ENCODE measurements at regions not wholly inside any gene's neighbourhood (a gene's known extent, or its start where the extent isn't known, plus 50 kb on each side); places are given as distances from the start of the nearest gene placed in this dataset.
"Not testable (repeated sequence)": the region's sequence is repeated elsewhere in the genome, so short reads cannot be mapped to it uniquely, and the experiment has no call there.

DNA sequence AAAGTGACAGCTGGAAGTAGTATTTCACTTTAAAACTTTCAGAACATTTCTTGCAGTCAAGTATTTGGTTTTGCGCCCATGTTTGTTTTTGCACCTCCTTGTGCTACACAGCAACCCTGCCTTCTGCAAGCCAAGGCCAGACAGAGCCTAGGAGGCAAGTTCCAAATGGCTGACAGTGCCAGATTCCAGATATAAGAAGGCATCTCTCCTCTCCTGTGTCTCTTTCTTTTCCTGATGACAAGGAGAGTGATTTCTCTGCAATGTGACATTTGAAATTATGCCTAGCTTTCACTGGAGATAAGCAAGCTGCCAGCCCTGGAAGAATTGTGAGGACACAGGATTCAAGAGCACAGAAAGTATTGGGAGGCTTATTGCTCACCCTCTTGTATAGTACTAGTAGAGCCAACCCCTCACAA is 149.1 kb upstream of the TENT5A start:
- no peak for FAIRE-seq

DNA sequence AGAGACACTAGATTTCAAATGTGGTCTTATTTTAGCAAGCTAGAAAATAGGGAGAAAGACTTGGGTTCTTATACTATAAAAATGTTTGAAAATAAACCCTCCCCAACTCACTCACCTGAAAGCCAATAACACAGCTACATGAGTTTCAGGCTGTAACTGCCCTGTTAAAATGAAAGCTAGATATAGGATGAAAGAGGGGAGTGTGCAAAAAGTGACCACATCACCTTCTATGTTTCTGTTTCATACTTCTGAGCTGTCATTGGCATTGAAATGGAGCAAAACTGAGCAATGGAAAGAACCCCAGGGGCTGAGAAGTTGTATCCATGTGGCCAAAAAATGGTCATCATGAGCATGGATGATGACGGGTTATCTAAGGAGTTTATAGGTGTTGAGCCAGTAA is 148.1 kb upstream of the TENT5A start:
- no peak for FAIRE-seq

DNA sequence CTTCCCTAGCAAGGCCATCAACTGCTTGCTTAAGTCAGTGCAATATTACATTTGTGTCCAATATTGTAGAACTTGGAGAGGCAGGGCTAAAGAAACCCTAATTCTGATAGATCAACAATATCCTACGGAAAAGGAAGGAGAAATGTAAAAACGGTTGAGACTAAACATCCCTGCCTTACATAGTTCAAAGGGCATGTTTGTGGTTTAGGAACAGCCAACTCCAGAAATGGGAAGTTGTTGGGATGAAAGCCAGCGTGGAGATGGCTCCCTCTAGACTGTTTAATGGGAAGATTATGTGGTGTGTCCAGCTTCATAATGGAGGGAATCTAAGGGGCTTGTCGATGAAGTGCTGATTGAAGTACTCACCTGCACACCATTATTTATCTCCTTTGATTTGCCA is 145.3 kb upstream of the TENT5A start:
- FAIRE-seq: no peak

DNA sequence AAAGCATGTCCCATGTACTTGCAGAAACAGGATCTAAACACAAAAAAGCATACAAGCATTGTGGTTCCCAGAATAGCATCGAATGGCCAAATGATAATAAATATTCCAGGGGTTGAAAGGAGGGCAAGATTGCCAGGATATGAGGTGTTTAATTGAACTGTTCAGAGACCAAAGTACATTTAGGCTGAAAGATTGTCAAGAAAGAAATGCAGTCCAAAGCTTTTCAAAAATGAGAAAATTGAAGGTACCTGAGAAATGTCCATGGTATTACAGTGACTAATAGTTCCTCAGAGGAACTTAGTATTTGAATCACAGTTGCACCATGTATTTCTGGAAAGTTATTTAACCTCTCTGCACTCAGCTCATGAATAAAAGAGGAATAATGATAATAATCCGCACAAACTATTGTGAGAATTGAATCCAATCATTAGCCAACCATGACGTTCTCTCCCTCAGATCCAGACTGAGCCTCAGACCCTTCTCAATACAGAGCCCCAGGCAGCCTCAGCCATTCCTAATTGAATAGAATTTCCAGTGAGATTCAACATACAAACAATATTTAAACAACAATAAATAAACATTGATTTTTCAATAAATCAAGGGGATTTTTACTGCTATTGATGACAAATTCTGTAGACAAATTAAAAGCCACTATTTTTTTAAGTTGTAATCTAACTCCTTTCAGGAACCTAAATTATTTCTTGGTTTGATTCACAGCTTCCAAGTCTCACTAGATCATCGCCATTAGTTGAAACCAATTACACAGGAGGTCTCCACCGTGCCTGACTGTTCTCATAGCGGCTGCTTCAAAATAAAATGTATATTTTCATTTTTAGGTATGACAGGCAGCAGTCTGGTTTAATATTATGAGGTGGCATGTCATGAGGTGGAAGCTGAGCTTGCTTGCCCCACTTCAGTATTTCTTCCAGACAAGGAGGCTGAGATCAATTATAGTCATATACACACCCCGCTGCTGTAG is 144.3 kb upstream of the TENT5A start:
- FAIRE-seq: peak; percentile 98

DNA sequence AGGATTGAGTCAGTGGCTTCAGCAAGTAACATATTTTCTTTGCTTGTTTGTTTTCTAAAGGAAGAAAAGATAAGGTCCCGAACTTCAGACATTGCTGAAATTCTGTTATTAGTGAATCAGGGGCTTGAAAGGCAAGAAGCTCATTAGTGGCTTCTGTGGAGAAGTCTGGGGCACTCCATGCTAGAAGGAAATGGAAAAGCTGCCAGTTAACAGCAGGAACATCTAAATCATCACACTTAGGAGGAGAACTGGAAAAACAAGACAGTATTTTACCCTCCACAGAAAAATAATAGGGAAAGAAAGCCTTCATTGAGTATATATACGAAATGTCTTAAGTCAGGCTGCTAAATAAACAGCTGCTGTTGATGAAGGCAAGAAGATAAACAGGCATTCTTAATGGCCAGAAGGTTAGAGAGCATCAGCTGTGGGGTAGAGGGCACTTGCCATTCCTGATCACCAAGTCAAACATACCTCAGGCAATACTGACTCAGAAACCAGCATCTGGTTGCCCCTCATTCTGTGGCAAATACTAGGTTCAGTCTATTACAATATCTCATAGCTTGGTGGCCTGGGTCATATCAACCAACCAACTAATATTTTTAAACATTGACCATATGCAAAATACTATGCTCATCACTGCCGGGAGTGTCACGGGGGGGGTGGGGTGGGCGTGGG is 143.2 kb upstream of the TENT5A start:
- FAIRE-seq: peak; percentile 99

DNA sequence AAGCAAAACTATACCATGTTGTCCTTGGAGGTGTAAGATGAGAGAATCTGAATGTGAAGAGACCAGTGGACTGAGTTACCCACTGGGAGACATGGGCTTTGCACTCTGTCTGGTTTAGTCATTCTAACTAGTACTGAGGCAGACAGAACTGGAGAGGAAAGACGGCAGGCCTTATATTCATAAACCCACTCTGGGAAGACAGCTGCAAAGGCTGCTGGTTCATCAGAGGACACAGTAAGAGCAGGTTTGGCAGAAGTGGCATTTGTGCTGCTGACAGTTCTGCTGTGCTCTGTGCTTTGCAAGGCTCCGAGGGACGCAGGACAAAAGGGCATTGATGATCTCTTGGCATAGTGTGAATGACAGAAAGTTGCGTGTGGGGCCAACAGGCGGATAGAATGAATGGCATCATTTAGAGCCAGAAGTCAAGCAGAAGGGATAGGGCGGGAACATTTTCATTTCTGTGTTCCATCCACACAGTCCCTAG is 142.3 kb upstream of the TENT5A start:
- no peak for FAIRE-seq

DNA sequence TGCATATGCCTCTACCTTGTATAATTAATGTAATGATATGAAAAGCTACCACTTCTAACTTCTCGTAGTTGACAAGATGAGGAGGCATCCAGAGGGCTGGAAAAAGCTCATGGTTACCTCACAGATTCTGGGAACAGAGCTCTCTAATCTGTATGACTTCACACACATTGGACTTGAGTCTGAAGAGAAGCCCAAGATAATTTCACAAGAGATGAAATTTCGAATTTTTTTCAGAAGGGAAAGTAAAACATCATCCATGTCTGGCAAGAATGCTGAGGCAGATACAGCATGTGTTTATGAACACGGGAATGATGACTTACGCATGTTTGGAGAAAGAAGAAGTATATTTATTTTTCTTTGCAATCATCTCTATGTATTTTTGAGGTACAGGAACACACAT is 141.8 kb upstream of the TENT5A start:
- no peak for FAIRE-seq

DNA sequence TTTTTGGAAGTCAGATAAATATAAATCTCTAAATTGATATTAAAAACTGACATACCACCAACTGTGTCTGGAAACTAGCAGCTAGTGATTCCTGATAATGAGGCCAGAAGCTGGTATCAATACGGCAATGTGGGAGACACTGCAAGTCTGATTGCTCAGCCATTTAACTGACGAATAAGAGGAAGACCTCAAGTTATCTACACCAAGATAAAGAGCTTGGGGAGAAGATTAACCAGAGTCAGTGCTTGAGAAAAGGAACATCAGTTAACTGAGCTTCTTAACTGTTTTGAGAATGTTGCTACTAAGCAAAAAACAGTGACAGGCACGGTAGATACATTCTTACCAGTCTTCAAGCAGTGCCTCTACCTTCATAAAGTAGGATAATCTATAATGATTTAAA is 140.4 kb upstream of the TENT5A start:
- no peak for FAIRE-seq

DNA sequence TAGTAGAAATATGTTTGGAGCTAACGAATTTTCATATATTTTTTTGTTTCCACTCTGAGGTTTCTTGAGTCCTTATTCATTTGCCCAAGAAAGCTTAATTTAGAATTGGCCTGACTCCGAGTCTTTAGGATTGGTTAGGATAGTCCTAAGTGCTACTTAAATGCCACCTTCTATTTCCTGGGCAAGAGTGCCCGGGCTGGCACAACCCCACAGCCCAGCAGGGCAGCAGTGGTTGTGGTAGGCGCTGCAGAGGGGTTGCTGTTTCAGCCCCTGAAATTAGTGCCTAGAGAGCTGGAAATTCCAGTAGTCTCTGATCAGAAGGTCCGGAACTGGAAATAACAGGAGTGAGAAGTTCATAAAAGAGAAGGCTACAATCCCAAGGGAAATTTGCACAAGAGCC is 139.4 kb upstream of the TENT5A start:
- no peak for FAIRE-seq

DNA sequence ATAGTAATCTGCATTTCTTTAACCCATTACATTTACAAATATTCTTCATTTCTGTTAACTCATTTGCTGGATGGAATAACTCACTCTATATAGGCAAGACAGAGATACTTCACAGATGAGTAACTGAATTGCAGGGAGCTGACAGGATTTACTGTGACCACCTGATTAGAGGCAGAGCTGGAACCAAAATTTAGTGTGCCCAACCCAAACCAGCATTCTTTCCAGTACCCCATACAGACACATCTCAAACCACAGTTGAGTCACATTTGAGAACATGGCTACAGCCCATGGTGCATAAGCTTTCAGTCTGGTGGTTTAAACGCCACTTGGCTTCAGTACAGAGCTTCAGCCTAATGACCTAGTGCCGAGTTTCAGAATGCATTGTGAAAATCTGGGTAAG is 138.4 kb upstream of the TENT5A start:
- no peak for FAIRE-seq

DNA sequence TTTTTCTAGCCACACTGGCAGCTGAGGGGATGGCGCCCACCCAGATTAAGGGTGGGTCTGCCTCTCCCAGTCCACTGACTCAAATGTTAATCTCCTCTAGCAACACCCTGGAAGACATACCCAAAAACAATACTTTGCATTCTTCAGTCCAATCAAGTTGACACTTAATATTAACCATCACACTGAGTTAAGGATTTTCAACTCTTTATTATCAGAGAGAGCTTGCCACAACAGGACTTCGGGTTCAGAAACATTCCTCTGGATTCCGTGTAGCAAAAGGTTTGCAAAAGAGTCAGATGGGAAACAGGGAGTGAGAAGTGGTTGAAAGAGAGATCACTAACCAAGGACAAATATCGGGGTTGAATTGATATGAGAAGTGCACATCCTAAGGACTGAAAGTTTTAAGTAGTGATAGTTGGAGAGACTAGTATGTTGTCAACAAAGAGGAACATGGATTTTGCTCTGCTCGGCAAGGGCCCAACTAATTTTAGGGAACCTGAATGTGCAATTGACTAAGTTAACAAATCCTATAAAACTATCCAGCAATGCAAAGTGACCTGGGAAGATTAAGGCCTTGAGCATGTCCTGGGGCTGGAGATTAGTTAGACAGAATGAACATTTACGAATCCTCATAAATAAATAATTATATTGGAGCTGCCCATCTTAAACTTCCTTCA is 137.0 kb upstream of the TENT5A start:
- no peak for FAIRE-seq

DNA sequence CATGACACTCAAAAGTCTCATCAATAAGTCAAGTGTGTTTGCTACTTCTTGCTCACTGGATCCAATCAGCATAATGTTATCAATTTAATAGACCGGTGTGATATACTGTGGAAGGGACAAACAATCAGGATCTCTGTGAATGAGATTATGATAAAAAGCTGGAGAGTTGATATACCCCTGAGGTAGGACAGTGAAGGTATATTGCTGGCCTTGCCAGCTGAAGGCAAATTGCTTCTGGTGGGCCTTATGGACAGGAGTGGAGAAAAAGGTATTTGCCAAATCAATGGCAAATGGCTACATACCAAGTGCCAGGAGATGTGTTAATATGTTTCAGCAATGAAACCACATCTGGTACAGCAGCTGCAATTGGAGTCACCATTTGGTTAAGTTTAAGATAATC is 134.4 kb upstream of the TENT5A start:
- FAIRE-seq: not testable (repeated sequence)

DNA sequence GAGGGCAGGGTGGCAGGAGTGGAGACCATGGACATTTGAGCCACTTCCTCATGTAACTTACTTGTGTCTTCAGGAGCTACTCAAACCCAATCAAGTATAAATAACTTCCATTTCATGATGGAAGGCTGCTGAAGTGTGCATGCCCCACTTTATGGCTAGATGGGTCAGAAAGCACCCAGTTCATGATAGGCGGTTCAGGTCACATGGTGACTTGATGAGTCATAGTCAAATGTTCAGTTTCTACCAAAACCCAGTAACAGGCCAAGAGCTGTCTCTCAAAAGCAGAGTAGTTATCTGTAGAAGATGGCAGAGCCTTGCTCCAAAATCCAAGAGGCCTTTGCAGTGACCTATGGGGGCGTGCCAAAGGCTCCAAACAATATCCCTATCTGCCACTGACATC is 133.7 kb upstream of the TENT5A start:
- FAIRE-seq: no peak

DNA sequence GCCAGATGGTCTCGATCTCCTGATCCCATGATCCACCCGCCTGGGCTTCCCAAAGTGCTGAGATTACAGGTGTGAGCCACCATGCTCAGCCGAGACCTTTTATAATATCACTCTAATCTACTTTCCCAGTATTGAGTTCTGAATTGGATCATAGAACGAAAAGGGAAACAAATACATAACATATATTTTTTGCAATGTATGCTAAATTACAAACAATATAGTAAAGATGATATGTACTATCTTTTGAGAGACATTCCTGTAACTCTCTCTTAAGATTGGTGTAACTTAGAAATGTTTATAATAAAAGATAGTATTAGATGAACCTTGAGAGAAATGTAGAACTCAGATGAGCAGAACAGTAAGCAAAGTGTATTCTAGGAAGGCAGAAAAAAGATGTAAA is 129.2 kb upstream of the TENT5A start:
- FAIRE-seq: no peak

DNA sequence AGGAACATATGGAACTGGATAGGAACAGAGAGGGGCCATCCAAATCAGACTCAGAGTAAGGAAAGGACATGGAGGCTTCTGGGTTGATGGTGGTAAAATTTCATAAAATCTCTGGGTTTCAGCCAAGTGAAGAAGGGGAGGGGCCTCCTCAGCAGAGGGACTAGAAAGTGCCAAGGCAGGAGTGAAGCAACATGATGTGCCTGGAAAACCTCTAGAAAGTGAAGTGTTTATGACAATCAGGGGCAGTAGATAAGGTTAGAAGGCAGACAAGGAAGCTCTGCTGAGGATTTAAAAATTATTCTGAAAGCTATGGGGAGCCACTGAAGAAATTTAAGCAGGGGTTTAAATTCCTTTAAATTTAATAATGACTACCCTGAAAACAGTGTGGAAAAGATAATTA is 126.0 kb upstream of the TENT5A start:
- no peak for FAIRE-seq

DNA sequence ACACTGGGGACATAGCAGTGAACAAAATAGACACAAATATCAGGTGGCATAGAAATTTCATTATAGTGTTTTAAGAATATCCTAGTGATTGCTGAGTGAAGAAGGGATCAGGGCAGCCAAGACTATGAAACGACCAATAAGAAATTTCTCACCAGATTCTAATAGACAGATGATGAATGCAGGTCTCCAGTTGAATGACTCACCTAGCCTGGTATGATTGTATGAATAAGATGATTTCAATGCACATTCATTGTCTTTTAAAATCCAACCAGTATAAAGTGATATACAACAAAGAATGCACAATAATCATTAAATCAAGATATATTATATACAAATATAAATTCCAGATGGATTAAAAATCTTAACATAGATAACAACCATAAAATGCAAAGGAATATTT is 124.5 kb upstream of the TENT5A start:
- FAIRE-seq: no peak

DNA sequence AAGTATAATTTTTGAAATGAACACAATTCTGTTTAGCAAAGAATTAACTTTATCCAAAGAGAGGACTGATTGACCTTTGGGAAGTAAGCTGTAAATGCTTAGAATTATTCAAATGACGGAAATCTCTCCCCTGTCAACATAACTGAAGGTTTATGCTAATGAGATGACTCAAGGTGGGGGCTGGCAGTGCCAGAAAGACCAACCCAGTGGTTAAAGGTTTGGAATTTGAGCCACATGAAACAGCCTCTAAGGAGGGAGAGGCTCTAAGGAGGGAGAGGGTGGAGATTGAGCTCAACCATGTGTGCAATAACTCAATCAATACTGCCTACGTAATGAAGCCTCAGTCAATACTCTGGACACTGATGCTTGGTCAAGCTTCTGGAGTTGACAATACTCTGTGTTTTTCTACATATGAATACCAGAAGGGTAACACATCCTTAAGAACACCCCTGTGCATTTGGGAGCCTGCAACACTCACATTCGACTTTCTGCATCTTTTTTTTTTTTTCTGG is 123.4 kb upstream of the TENT5A start:
- FAIRE-seq: no peak

DNA sequence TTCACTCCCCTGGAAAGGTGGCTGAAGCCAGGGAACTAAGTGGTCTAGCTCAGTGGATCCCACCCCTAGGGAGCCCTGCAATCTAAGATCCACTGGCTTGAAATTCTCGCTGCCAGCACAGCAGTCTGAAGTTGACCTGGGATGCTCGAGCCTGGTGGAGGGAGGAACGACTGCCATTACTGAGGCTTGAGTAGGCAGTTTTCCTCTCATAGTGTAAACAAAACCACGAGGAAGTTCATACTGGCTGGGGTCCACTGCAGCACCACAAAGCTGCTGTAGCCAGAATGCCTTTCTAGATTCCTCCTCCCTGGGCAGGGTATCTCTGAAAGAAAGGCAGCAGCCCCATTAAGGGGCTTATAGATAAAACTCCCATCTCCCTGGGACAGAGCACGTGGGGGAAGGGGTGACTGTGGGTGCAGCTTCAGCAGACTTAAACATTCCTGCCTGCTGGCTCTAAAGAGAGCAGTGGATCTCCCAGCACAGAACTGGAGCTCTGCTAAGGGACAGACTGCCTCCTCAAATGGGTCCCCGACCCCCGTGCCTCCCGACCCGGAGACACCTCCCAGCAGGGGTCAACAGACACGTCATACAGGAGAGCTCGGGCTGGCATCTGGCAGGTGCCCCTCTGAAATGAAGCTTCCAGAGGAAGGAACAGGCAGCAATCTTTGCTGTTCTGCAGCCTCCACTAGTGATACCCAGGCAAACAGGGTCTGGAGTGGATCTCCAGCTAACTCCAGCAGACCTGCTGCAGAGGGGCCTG is 117.4 kb upstream of the TENT5A start:
- not testable (repeated sequence) for FAIRE-seq

DNA sequence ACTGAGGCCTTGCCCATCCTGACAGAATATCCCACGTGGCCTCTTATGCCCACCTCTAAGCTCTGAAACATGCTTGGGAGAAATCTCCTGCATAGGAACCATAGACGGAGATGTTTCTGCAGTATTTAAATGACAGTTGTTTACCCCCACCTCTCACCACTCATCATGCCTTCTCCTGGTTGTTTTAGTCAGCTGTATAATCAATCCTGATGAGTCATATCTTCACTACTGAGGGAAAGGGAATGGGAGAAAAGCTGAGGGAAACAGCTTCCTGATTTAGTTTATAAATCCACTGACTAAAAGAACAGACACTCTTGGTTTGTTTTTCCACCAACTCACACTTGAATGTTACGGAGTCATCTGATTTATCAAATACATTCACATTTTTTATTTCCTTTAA is 113.2 kb upstream of the TENT5A start:
- FAIRE-seq: no peak

DNA sequence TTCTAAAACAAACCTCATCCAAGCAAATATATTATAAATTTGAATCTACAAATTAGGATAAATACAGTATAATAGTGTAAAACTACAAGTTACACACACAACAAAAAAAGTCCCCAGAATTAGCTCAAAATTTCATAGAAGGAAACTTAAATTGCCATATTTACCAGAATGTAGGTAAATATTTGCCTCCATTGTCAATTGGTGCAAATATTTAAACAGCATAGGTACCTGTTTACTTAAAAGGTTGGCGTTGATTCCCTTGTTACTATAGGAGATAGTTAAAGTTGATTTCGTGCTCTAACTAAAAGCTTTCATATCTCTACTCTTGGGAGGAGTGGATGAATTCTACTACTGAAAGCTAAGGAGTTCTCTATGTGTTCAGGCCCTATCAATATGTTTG is 111.6 kb upstream of the TENT5A start:
- FAIRE-seq: no peak

DNA sequence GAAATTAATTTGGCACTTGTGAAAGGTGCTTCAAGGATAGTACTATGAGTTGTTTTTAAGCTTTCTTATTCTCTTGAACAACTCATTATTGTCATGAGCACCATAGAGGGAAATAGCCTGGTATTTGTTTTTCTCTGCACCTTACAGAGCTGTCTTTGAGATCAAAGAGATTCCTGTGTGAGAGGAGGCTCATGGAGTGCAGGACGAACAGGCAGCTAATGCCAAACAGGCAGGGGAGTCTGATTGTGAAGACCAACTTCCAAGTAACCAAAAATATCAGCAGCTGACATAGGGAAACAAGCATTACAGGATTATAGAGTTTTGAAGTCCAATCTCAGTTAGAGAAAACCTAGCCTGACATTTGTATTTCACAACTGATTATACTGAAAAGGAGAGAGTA is 110.6 kb upstream of the TENT5A start:
- FAIRE-seq: no peak

DNA sequence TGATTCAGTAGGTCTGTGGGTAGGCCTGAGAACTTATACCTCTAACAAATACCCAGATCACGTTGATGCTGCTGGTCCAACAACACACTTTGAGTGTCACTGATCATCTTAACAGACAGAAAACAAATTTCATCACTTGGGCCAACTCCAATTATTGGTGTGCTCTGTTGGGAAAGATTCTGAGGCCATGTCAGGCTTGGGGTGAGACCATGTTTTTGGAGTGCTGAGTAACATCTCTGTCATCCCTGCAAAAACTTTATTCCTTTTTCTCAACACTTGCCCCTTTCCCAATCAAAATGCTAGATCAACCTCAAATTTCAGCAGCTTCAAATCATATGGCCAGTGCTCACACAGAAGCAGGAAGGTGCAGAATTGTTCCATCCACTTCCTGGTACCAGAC is 108.8 kb upstream of the TENT5A start:
- no peak for FAIRE-seq

DNA sequence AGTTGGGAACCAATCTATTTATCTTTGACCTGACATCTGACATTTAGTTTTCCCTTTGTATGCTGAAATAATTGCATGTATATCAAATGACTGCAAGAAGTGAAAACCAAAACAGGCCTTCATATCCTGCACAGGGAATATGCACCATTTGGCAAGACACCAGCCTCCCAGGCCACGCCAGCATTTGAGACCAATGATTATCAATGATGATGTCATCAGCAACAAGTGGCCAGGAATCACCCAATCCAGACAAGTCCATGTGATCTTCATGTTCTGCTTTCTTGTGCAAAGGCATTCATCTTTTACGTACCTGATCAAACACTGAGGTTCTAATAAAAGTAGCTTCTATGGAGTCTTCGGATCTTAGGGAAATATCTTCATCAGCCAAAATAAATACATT is 107.4 kb upstream of the TENT5A start:
- FAIRE-seq: no peak
